CD1c-positive myeloid dendritic cell (primary cell): ENCODE measurements at regions not wholly inside any gene's neighbourhood (a gene's known extent, or its start where the extent isn't known, plus 50 kb on each side); places are given as distances from the start of the nearest gene placed in this dataset.

ENCODE experiments used
- DNase-seq: peaks from one replicate; pipeline ENCODE4 v3.0.0-alpha.2; 2016; ENCODE audit errors: extremely low spot score

DNA sequence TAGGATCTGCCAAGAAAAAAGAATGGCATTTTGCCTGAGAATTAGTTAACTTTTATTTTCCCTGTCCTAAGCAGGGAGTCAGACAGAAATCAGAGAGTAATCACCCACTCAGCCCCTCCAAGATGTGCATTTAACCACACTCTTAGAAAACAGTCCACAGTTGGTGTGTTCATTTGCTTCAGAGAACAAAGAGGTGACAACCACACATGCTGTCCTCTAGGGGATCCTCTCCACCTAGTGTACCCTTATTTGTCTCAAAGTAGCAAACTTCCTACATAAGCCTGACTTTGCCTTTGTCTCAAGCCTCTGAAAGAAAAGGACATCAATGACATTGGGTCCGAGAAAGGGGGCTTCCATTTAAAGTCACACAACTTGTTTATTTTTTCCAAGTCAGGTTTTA, 107.0 kb upstream of the RFC3 start:
- no peak for DNase-seq

DNA sequence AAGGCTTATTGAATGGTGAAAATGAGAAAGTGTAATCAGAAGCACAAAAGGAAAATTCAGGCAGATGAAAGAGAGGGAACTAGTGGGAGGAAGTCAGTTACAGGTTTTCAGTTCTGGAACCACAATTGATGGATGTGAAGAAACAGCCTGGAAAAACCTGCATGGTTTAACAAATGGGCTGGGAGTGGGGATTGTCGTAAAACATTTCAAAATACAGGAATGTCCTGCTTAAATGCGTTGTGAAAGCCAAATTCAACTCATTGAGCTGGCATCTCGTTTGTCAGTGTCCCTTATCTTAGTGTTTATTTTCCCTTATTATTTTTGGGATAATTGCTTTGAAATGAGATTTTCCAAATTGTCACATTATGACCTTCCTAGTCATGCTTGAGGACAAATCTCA, 106.5 kb upstream of the RFC3 start:
- DNase-seq, result no peak

- no peak for DNase-seq
Measured at GRCh38 chr13:33717775-33718174, 100.2 kb upstream of the RFC3 start.

GRCh38 chr13:33721724-33722123, 96.2 kb upstream of the RFC3 start:
- no peak for DNase-seq

GRCh38 chr13:33722216-33722915, 95.6 kb upstream of the RFC3 start:
- DNase-seq, result no peak

GRCh38 chr13:33723365-33723764, 94.6 kb upstream of the RFC3 start:
- DNase-seq, result no peak

DNA sequence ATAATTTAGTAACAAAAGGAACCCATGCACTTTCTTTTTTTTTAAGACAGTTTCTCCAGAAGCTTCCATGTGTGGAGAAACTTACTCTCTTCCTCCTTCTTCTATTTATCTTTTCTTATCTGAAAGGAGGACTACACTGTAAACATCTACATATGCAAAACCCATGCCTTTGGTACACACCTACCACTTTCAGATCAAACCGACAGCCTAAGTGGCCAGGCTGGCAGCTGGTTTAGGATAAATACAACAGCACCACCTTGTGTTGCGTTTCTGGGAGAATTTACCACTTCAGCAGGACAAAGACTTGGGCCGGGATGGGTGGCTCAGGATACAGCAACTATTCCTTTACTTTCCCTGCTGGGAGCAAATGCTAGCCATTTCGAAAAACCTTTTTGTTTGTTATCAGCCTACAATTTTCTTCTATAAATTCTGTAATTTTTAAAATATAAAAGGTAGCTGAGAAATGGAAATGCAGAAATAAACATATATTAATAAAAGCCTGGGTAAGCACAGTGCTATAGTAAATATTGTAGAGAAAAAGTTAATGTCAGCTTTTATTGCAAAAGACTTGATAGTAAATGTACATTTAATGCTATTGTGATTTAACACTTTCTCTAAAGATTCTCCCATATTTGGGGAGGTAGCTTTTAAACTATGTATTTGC, 94.0 kb upstream of the RFC3 start:
- DNase-seq, result peak; percentile 71

DNA sequence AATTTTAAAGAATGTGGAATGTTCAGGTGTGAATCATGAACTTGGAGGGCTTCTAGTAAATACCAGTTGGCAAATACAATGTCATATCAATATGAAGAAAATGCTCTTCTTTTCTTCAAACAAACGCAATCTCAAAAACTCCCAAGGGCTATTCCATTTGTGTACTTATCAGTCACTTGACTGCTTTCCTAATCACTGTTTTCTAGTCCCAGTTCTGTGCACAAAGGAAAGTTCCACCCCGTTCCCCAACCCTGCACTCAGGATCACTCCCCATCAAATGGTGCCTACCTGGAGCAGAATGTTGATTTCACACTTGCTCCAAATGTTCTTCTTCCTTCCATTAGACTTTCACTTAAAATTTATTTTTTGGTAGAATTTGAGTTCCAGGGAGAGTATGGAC, 92.6 kb upstream of the RFC3 start:
- DNase-seq, result no peak

- DNase-seq, result no peak
Measured at GRCh38 chr13:33727297-33728083, 90.5 kb upstream of the RFC3 start.

DNA sequence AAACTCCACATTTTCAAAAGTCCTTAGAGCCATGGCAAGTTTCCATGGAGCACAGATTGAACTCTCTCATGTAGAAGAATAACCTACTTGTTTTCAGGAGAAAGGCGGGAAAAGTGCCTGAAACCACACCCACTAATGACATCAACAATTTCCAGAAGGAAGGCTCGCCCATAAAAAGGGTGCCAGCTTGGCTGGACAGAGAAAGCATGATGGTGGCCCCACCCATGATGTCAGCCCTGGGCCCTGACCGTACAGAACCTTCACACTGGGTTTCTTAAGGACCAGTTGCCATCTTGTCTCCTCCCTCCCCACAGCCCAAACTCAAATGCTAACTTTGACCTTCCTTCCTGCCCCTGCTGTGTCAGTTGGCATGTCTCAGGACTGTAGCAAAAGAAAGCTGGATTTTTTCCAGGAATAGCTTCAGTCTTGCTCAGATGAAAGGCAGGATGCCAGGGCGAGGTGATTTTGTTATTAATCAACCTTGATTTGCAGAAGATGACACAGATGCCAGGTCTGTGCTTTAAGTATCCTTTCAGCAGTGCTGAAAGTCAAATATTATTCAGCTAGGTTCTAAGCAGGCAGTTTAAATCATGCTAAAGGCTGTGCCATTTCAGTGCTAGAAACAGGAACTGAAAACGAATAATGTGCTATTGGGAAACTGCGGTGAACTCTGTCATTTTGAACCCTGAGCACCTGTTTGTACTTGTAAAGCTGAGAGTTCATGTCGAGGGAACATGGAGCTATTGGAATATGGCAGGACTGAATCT, 89.5 kb upstream of the RFC3 start:
- peak; percentile 77 for DNase-seq

DNA sequence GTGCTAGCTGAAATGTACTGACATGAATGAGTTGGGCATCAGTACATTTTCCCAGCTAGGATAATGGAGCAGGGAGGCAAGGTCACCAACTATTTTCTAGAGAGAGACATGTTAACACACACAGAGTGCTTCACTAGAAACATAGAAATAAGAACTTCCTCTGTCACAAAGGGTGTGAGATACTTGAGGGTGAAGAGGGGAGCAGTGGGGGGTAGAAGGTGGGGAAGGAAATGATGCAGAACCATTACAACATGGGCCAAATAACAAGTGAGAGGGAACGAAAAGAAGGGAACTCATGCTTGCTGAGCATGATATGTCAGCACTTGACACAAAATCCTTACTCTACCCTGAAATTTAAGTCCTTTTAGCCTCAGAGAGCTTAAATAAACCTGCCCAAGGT, 87.8 kb upstream of the RFC3 start:
- DNase-seq, result peak; percentile 33

GRCh38 chr13:33730619-33731018, 87.3 kb upstream of the RFC3 start:
- no peak for DNase-seq

DNA sequence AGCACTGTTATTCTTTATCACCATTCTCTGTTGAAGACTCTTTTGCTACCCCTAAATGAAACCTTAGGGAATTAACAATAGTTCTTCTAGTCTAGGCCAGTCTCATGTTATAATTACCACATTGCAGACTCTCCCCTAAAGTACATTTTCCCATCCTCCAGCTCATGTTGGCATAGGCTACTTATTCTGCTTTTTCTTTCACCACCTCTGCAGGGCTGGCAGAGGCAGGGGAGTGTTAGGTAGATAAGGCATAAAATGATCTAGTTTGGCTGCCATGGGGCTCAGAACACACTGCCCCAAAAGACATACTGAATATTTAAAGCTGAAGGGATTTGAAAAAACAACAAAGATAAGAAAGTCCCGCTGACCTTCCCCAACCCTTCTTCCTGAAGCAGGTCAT, 82.7 kb upstream of the RFC3 start:
- no peak for DNase-seq

GRCh38 chr13:33739254-33739653, 78.7 kb upstream of the RFC3 start:
- DNase-seq, result no peak

GRCh38 chr13:33740134-33740538, 77.8 kb upstream of the RFC3 start:
- no peak for DNase-seq

GRCh38 chr13:33742321-33742720, 75.6 kb upstream of the RFC3 start:
- no peak for DNase-seq

- DNase-seq, result peak; percentile 42
Measured at GRCh38 chr13:33743438-33744368, 74.2 kb upstream of the RFC3 start.

- DNase-seq, result no peak
Measured at GRCh38 chr13:33744589-33745369, 73.2 kb upstream of the RFC3 start.

DNA sequence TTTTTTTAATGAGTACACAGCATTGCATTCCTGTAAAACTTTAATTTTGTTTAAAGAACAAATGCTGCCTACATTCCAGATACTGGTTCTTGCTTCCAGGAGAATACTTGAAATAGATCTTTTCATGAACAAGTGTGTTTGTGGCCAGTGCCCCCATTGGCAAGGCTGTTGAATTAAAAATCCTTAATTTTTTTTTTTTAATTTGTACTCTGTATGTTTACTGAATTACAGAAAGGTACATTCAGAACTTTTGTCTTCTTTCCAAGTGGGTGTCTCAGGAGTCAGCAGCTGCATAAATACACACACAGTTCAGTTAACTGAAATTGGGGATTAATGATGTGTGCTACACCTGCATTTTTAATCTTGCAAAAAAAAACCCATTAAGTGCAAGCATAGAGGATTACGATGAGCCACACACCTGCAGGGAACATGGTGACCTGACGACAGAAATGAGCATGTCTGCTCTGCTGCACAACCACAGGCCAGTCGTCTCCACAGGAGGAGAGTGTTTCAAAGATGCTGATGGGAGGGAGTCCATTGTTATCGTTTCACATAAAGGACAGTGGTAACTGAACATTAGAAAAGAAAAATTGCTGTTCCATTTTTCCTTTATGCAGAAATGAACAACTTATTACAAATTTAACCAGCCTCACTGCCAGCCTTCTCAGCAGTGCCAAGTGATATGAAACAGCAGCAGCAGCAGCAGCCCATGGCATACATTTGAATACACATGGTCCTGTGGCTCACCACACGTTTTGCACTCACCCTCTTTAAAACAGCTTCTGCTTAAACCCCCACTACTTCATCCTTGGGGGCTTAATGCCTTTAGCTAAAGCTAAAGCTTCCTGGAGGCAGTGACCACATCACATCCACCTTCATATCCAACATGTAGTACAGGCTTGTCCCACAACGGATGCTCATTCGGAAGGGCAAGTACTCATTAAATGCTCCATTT, 72.3 kb upstream of the RFC3 start:
- DNase-seq, result no peak
